Activated CD4-positive, alpha-beta T cell treated with anti-CD3 and anti-CD28 coated beads, Interleukin-2, amount 50 U/mL, for 24 hours (primary cell): ENCODE measurements at regions not wholly inside any gene's neighbourhood (a gene's known extent, or its start where the extent isn't known, plus 50 kb on each side); places are given as distances from the start of the nearest gene placed in this dataset.

ENCODE experiments used
- DNase-seq, 2 donors: peaks; one replicate each; pipeline ENCODE4 v3.0.0-alpha.2; 2020; ENCODE audit warnings: low read depth in 1 of 2, low spot score in 1 of 2

GRCh38 chr7:47148536-47149207 is 433.2 kb downstream of the TNS3 start:
- DNase-seq = no peak

DNA sequence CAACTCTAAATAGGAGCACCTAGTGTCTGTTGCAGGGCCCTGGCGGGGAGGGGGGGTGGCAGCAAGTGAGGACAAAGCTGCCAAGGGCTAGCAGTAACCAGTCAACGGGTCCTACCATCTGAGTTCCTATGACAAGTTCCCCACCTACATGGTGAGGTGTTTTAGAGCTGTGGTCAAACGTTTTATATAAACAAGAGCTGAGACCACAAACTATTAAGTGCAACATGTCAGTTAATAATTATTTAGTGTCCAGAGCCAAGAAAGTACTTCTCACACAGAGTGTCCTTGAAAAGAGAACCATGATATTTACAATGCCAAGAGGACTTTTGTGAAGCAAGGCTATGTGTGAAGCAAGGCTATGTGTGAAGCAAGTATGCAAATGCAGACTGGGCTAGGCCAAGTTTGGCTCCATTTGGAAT is 434.7 kb downstream of the TNS3 start:
- DNase-seq = no peak

DNA sequence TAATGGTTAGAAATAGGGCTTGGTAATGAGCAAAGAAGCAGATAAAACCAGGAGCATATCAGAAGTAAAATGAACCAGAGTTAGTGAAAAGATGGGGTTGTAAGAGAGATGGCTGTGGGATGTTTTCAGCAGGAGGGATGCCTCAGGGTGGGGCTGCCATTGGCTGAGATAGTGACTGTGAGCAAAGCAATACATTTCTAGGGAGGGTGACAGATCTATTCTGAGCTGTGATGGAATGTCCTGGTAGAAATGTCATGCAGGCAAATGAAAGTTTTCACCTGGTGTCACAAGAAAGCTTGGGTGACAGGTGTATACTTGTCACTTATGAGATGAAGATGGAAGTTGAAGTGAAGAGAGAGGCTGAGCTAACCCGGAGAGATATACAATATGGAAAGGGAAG is 435.9 kb downstream of the TNS3 start:
- no peak for DNase-seq

- DNase-seq = no peak
Observed at GRCh38 chr7:47145186-47145725, 436.7 kb downstream of the TNS3 start.

DNA sequence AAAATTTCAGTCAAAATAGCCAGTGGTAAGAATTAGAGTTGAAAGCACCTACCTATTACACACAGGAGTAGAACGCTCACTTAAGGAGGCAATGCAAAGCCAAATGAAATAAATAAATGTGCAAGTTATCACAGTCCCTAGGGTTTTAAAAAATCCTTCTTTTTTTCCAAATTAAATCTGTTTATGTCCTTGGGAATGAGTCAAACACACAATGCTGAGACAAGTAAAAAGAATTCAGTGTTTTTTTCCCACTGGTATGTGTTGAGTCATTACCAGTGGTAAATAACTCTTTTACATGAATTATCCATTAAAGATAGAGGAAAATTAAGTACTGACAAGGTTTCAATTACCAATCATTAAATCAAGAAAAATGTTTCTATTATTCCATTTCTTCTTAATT is 438.6 kb downstream of the TNS3 start:
- no peak for DNase-seq

- no peak for DNase-seq
Observed at GRCh38 chr7:47142867-47143175, 439.1 kb downstream of the TNS3 start.

DNA sequence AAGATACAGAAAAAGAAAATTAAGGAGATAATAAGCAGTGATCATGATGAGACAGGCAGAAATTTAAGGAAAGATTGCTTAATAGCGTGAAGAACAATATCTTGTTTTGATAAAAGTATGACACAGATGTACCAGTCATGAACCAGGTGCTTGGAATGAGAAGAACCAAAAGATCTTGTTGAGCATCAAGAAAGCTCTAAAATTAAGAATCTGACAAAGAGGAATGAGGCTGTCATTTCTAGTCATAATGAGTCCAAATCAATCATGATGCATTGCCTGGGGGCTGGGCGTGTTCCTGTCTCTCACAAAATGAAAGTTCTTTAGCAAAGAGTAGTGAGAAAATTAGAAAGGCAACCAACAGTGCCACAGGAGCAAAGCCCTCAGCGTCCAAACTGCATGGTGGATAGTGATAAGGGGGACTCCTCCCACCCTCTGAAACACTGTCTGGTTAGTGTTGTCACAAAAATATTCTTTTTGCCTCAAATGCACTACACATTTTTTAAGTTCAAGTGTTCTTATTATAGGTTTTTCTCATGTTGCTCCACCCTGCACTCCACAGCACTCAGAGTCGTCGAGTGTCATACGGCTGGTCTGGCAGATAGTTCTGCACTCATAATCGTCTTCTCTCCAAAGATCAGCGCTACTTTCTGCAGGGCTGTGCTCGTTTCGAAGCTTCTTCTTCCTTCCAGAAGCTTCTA is 439.6 kb downstream of the TNS3 start:
- DNase-seq = no peak

GRCh38 chr7:47132471-47132870 is 449.4 kb downstream of the TNS3 start:
- DNase-seq = no peak

GRCh38 chr7:47128700-47129099 is 453.2 kb downstream of the TNS3 start:
- no peak for DNase-seq

DNA sequence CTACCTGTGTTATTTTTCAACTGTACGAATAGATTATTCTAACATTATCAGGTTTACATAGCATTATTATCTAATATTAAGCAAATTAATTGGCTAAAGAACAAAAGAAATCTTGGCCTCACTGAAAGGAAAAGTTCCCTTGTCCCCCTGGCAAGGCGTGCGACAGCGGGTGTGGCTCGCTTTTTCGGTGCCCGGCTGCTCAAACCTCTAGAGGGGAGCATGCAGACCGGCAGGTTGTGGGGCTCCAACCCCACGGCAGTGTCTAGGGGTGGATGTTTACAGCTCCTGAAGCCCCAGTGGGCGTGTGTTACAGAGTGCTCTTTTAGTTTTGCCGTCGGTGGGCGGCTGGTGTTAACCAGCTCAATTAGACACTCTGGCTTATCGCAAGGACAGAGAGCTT is 456.4 kb downstream of the TNS3 start:
- no peak for DNase-seq

DNA sequence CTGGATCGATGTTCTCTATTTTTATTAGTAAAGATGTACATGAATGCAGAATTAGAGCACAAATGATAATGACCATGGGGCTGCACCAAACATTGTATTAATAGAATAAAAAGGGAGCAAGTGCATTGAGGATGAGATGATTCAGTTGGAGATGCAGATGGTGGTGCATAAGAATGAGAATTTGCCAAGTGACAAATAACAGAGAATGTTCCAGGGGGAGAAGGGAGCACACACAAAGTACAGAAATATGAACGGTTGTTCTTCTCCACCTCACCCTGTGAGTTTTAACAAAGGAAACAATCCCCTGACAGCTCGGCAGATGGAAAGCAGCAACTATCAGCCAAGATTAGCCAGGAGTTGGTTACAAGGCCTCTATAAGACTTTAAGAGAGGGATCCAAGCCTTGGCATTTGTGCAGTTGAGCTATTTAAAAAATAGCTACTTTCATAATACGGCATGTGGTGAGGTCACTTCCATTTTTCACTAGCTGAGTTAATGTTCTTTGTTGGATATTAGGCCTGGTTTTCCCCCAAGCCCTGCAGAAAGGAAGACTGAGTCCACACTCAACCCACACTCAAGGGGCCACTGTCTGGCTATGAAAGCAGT is 462.5 kb downstream of the TNS3 start:
- no peak for DNase-seq

GRCh38 chr7:47104206-47104549 is 477.7 kb downstream of the TNS3 start:
- DNase-seq = no peak

GRCh38 chr7:47103498-47104205 is 478.3 kb downstream of the TNS3 start:
- DNase-seq = no peak

DNA sequence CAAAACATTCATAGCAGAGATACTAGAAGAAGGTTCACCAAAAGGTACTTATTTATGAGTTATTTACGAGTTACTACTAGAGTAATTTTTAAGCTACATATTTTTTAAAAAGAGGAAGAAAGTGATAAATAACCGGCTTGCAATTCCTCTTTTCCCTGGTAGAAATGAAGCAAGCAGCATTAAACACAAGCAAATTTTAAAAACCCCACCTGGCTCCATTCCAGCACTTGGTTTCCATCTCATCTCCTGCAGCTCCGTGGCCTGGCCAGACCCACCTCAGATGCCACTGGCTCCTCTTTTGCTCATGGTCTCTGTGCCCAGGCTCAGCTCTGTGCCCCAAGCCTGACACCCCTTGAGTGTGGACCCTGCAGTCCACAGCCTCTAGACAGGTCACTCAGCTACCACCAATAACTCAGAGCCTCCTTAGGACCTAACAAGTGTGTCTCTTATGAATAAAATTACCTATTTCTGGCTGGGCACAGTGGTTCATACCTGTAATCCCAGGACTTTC is 479.5 kb downstream of the TNS3 start:
- DNase-seq = no peak

GRCh38 chr7:47100817-47101435 is 481.0 kb downstream of the TNS3 start:
- no peak for DNase-seq

GRCh38 chr7:47100148-47100816 is 481.6 kb downstream of the TNS3 start:
- no peak for DNase-seq

GRCh38 chr7:47097431-47097830 is 484.5 kb downstream of the TNS3 start:
- DNase-seq = no peak

DNA sequence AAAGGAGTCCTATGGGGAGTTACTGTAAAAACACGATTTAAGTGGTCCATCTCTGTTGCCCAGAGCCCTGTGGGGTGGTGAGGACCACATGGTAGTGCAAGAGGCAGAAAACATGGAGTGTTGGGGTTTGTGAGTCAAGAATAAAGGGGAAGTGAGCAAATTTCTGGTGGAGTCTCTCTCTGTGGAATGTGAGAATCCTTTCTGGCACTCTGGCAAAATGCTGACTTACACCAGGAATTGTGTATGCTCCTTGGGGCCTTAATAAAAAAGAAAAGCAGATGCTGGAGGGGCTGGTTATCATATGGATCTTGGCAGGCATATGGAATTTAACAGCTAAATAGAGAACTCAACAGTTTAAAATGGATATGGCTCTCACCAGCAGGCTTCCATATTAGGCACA is 486.0 kb downstream of the TNS3 start:
- no peak for DNase-seq

GRCh38 chr7:47094462-47094861 is 487.4 kb downstream of the TNS3 start:
- DNase-seq = no peak

GRCh38 chr7:47093320-47094234 is 488.3 kb downstream of the TNS3 start:
- DNase-seq = no peak
